Epidermal melanocyte (primary cell): ENCODE measurements at regions not wholly inside any gene's neighbourhood (a gene's known extent, or its start where the extent isn't known, plus 50 kb on each side); places are given as distances from the start of the nearest gene placed in this dataset.
"Not testable (repeated sequence)": the region's sequence is repeated elsewhere in the genome, so short reads cannot be mapped to it uniquely, and the experiment has no call there.

ENCODE experiments used
- DNase-seq: peaks from one replicate; pipeline ENCODE4 v3.0.0; 2011; ENCODE audit warnings: low spot score; ENCODE audit not compliant: insufficient read length

GRCh38 chr4:177178246-177178645 is 131.4 kb upstream of the NEIL3 start:
- no peak for DNase-seq

GRCh38 chr4:177182166-177182565 is 127.5 kb upstream of the NEIL3 start:
- DNase-seq = no peak

GRCh38 chr4:177182728-177183127 is 126.9 kb upstream of the NEIL3 start:
- no peak for DNase-seq

GRCh38 chr4:177185151-177185550 is 124.5 kb upstream of the NEIL3 start:
- DNase-seq = no peak

GRCh38 chr4:177185579-177185978 is 124.1 kb upstream of the NEIL3 start:
- DNase-seq = no peak

GRCh38 chr4:177187371-177187770 is 122.3 kb upstream of the NEIL3 start:
- no peak for DNase-seq

- no peak for DNase-seq
Observed at GRCh38 chr4:177190995-177191580, 118.6 kb upstream of the NEIL3 start.

- no peak for DNase-seq
Observed at GRCh38 chr4:177191586-177191985, 118.1 kb upstream of the NEIL3 start.

- no peak for DNase-seq
Observed at GRCh38 chr4:177191991-177192390, 117.7 kb upstream of the NEIL3 start.

- not testable (repeated sequence) for DNase-seq
Observed at GRCh38 chr4:177193024-177193715, 116.5 kb upstream of the NEIL3 start.

GRCh38 chr4:177194906-177195305 is 114.8 kb upstream of the NEIL3 start:
- no peak for DNase-seq

GRCh38 chr4:177196615-177197014 is 113.1 kb upstream of the NEIL3 start:
- no peak for DNase-seq

- DNase-seq = no peak
Observed at GRCh38 chr4:177201614-177202013, 108.1 kb upstream of the NEIL3 start.

- no peak for DNase-seq
Observed at GRCh38 chr4:177204126-177204525, 105.5 kb upstream of the NEIL3 start.

- no peak for DNase-seq
Observed at GRCh38 chr4:177214935-177215334, 94.7 kb upstream of the NEIL3 start.

- DNase-seq = no peak
Observed at GRCh38 chr4:177220376-177220775, 89.3 kb upstream of the NEIL3 start.

GRCh38 chr4:177222781-177223180 is 86.9 kb upstream of the NEIL3 start:
- no peak for DNase-seq

GRCh38 chr4:177225605-177226004 is 84.1 kb upstream of the NEIL3 start:
- DNase-seq = no peak

- no peak for DNase-seq
Observed at GRCh38 chr4:177227636-177228035, 82.0 kb upstream of the NEIL3 start.

- DNase-seq = no peak
Observed at GRCh38 chr4:177228599-177228998, 81.1 kb upstream of the NEIL3 start.

GRCh38 chr4:177229331-177229730 is 80.3 kb upstream of the NEIL3 start:
- DNase-seq = no peak

- no peak for DNase-seq
Observed at GRCh38 chr4:177232473-177232872, 77.2 kb upstream of the NEIL3 start.

GRCh38 chr4:177235026-177235425 is 74.6 kb upstream of the NEIL3 start:
- DNase-seq = no peak
